Hematopoietic multipotent progenitor cell treated with erythropoietin and hydrocortisone succinate and interleukin-3 and kit ligand, for 15 days (in vitro differentiated cells): ENCODE measurements at regions not wholly inside any gene's neighbourhood (a gene's known extent, or its start where the extent isn't known, plus 50 kb on each side); places are given as distances from the start of the nearest gene placed in this dataset.

Experiments used
- DNase-seq: peaks from one replicate; pipeline ENCODE4 v3.0.0-alpha.2; 2015; ENCODE audit warnings: low spot score

DNA sequence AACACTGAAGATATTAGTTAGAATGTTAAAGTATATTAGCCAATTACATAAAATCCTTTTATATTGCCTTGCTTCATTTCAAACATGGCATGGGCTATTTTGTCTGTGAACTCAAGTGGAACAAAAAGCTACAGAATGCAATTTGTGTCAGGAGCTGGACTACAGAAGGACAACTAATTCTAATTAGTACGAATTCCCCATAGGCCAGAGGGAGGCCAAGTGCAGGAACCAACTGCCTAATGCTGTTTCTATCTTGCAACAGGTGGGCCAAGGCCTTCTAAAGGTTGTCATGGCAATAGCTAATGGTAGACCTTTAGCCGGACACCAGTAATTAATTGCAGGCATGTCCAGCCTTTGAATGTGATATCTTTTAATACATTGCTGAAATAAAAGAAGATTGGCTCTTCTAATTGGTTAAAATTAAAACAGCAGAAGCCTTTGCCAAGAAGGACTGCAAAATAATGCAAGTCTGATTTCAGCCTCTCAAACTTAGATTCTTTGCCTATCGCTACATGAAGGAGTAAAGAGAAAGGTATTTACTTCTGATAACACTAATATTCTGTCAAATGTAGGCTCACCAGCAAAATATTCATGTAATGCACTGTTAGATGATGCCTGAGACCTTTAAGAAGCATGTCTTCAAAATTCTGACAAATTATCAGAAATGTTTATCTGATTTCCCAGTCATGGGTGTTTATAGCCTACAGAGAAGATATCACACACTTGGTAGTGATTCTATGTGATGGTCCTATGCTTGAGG lies 232.1 kb downstream of the LMO4 start:
- no peak for DNase-seq

GRCh38 chr1:87563211-87563610 lies 234.5 kb downstream of the LMO4 start:
- no peak for DNase-seq

DNA sequence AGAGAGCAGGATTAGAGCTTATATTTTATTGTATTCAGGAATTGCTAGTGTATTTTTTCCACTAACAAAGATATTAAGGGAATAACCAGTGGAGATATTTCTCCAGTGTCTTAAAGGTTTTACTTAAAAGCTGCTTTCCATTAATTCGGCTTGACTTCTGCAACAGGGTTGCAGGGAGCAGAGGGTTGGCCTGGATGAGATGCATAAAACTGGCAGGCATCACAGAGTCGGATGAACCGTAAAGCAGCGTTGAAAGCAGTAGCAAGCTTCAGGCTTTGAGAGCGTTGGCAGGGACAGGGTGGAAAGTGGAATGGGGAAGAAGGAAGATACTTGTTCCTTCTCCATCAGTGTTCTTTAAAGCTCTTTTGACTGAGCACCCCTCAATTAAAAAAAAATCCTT lies 237.2 kb downstream of the LMO4 start:
- no peak for DNase-seq

GRCh38 chr1:87568005-87568404 lies 239.3 kb downstream of the LMO4 start:
- DNase-seq: no peak

- DNase-seq: no peak
Measured at GRCh38 chr1:87568911-87569310, 240.2 kb downstream of the LMO4 start.

GRCh38 chr1:87572008-87572407 lies 243.3 kb downstream of the LMO4 start:
- DNase-seq: no peak

GRCh38 chr1:87572891-87573290 lies 244.2 kb downstream of the LMO4 start:
- no peak for DNase-seq

DNA sequence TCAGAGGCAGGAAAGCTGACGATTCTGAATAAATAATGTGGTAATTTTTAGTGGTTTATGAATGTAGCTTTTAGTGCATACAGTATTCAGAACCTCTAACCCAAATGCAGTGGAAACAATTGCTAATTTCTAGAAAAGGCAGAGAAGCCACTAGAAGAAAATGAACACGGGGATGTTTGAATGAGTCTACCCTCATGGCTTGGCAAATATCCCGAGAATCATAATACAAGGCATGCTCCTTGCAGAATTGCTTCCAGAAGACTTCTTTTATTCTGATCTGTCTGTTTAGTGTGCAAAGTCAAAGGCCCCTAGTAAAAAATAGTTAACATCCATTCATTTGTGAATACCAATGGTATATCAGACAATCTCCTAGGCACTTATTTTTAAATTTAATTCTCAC lies 246.8 kb downstream of the LMO4 start:
- DNase-seq: no peak

DNA sequence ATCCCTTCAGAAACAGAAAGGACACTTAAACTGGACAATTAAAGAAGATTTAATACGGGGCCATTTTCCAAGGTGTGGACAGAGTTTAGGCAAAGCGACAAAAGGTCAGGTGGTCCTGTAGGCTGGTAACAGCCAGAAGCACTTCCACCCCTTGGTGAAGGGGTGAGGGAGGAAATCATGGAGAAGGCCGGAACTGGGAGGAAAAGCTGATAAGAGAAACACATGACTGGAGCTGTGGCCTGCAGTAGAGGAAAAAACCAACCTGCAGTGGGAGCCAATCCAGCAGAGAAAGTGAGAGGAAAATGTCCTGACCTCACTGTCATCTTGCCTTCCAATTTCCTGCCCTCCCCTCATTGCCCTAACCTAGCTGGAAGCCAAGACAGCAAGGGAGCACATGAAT lies 249.8 kb downstream of the LMO4 start:
- DNase-seq: no peak

DNA sequence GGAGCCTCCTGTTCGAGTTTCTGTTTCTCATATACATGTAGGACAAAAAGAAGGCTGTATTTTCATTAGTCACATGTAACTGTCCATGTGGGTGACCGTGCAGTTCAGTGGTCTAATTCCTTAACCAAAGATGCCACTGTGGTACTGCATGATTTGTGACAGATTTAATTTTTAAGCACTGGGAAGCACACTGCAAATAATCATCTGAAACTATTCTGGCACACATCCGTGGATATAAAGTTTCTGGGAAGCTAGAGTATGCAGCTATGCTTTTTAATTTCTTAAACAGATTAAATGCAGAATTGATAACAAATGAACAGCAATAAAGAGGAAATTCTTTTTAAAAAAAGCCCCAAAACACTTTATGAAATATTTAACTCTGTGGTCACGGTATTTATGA lies 254.8 kb downstream of the LMO4 start:
- no peak for DNase-seq

DNA sequence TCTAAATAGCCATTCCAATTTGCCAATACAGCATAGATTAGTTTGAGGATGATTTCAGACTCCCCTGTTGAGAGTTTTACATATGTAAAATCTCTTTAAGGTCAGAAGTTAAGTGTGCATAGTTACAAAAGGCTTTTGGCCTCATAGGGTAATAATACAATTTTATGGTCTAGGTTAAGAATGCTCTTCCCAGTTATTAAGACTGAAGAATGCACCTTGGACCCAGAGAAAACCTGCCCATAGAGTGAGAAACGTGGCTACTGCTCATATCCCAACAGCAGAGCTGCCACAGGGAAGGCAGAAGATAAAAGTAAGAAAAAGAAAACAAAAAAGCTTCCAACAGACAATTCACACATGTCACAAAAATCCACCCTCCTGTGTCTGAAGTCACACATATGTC lies 255.9 kb downstream of the LMO4 start:
- DNase-seq: no peak

GRCh38 chr1:87586501-87586900 lies 257.8 kb downstream of the LMO4 start:
- DNase-seq: no peak

DNA sequence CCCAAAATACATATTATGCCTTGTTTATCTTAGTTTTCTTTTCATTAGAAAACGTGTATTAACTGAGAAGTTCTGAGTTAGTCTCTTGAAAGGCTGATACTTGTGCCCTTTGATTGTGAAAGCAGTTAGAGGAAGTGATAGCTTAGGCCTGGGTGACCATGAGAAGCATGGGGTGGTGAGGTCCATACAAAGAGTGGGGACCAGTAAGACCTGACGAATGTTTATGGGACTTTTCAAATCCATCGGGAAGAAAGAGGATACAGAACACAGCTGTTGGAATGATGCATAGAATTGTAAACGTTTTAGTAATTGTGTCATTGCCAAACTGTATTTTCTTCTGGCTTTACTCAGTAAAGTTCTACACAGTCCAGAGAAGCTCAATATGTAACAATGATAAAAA lies 259.8 kb downstream of the LMO4 start:
- no peak for DNase-seq

GRCh38 chr1:87591492-87591891 lies 262.8 kb downstream of the LMO4 start:
- DNase-seq: no peak

DNA sequence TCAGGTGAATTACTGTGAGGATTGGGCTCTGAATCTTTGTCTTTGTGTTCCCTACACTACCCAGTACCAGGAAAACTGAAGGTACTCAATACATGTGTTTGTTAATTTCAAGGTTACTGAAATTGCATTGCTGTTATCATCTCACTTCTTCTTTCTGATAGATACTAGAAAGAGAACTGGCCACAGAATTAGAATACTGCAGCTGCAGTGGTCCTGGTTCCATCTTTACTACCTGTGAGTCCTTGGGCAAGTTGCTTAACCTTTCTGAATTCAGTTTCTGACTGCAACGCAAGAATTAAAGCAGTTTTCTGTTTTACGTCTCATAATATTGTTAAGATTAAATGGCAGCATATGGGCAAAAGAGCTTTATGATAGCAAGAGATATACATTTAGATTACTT lies 263.5 kb downstream of the LMO4 start:
- no peak for DNase-seq

- DNase-seq: no peak
Measured at GRCh38 chr1:87594736-87595383, 266.2 kb downstream of the LMO4 start.

DNA sequence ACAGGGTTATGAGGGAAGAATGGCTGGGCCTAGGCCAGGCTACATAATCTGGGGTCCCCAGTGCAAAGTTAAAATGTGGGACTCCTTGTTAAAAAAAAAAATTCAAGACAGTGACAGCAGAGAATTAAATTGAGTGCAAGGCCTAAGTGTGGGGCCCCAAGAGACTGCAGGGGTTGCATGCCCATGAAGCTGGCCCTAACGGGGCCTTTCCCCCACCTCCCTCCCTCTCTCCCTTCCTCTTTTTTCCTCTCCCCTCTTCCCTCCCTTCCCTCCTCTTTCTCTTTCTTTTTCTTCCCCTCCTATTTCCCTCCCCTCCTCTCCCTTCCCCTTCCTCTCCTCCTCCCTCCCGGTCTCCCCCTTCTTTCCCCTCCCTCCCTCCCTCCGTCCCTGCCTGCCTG lies 266.7 kb downstream of the LMO4 start:
- no peak for DNase-seq

DNA sequence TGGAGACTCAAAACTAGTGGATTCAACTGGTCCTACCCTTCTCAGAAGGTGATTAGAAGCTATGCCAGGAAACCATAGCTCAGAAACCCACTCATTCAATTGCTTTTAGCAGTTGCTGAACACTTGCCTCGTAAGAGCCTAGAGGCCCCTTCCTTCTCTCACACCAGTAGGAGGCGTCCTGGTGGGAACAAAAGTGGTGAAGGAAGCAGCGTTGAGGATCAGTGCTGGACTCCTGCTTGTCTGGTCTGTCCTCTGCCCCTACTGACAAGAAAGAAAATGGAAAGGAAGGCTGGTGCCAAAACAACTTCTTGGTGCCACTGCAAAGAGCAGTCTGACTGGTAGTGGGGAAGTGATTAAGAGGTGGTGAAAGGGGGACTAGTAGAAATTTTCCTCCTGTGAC lies 269.7 kb downstream of the LMO4 start:
- DNase-seq: no peak

GRCh38 chr1:87599569-87599968 lies 270.9 kb downstream of the LMO4 start:
- DNase-seq: no peak

- no peak for DNase-seq
Measured at GRCh38 chr1:87600055-87600850, 271.6 kb downstream of the LMO4 start.

- DNase-seq: no peak
Measured at GRCh38 chr1:87600854-87601253, 272.2 kb downstream of the LMO4 start.

GRCh38 chr1:87603626-87604025 lies 274.9 kb downstream of the LMO4 start:
- no peak for DNase-seq

DNA sequence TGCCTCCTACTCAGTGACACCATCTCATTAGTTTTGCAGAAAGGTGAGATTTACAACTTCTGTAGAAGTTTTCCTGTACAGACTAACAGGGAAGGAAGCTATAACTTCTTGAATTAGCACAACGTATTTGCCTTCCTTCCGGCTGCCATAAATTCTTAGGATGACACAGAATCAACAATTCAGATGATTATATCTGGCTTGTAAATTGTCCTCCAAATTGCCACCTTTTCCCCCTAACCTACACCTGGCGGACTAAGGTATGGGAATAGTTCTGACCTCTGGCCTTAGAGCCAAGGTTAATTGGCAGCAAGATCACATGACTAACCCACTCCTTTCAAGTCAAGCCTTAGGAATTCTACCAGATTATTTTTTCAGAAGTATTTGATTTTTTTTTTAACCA lies 284.3 kb downstream of the LMO4 start:
- DNase-seq: no peak
